LNCAP (cell line): ENCODE measurements at regions not wholly inside any gene's neighbourhood (a gene's known extent, or its start where the extent isn't known, plus 50 kb on each side); places are given as distances from the start of the nearest gene placed in this dataset.

ENCODE experiments used
- TF ChIP-seq, protein P1 (sequence below): fragments of 450-650 bp; IDR thresholded peaks from 2 replicates; pipeline ENCODE4 v1.5.1; 2017; ENCODE audit warnings: mild to moderate bottlenecking

DNA sequence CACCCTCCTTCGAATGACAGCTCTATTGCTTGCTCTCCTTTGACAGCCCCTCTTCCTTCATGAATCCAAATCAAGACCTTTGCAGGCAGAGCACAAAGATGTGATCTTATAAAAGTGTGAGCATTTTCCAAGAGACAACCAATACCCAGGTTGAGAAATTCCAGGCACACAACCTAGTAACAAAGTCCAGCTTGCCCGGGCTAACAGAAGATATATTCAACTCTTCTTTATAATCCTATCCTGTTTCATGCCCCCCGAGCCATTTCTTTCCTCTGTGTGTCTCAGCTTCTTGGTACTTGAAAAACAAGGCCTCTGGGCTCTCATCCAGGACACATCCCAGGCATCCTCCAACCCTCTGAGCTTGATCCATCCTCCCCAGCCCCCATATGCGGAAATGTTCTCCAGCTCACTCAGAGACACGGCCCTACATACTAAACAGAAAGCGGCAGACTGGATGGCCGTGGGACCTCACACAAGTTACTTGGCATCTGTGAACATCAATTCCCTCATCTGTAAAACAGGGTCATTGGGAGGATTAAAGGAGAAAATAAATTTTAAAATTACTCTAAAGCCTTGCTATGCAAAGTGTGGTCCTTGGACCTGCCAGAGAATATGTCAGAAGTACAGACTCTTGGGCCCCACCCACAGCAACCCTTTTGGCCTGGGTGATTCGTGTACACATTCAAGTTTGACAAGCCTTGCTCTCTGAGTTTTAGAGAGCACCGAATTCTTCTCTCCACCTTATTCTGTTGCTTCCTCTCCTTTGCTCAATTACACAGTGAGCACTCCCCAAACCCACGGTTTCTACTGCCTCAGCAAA, 627.0 kb downstream of the BCOR start:
- TF ChIP-seq, protein P1, sequence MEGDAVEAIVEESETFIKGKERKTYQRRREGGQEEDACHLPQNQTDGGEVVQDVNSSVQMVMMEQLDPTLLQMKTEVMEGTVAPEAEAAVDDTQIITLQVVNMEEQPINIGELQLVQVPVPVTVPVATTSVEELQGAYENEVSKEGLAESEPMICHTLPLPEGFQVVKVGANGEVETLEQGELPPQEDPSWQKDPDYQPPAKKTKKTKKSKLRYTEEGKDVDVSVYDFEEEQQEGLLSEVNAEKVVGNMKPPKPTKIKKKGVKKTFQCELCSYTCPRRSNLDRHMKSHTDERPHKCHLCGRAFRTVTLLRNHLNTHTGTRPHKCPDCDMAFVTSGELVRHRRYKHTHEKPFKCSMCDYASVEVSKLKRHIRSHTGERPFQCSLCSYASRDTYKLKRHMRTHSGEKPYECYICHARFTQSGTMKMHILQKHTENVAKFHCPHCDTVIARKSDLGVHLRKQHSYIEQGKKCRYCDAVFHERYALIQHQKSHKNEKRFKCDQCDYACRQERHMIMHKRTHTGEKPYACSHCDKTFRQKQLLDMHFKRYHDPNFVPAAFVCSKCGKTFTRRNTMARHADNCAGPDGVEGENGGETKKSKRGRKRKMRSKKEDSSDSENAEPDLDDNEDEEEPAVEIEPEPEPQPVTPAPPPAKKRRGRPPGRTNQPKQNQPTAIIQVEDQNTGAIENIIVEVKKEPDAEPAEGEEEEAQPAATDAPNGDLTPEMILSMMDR: no peak

DNA sequence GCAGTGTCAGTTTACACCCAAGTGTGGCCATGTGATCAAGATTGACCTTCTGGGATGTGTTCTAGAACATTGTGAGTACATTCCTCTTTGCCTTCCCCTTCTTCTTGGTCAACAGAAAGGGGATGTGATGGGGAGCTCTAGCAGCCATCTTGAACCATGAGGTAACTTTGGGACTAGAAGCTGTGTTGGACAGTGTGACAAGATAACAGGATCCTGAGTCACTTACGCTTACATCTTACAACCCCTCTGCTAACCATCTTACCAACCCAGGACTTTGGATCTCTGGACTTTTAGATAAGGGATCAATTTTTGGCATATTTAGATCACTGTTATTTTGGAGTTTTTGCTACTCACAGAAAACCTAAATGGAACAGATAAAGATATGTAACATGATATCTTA, 625.6 kb downstream of the BCOR start:
- TF ChIP-seq, protein P1: no peak

DNA sequence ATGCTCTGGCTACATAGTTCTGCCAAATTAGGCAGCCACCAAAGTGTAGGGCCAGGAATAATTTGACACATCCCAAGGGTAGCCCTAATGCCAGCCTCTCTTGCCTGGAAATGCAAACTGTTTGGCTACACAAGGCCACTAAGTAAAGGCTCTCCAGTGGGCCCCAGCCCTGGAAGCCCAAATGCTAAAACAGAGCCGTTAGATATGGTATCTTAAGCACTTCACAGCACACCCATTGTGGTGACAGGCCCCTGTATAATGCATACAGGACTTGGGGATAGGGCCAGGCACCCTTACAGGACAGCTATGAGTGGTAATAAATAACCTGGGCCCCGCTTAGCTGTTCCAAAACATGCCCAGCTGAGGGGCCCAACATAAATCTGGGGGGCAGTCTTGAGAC, 623.9 kb downstream of the BCOR start:
- TF ChIP-seq, protein P1: no peak

DNA sequence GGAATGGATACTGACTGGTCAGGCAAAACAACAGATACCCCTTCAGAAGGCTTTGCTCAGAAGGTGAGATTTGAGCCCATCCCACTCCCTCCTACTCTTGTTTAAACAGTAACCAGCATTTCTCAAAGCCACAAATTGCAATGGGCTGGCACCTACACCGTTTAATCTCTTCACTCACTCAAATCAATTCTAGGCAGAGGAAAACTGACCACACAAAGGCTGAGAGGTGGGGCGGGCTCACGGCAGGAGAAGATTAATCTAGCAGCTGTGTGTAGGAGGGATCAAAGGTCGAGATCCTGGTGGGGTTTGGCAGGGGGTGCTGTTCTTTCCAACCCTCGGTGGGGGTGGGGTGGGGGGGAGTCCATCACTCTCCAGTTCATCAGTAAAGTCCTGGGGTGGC, 622.4 kb downstream of the BCOR start:
- TF ChIP-seq, protein P1: no peak

DNA sequence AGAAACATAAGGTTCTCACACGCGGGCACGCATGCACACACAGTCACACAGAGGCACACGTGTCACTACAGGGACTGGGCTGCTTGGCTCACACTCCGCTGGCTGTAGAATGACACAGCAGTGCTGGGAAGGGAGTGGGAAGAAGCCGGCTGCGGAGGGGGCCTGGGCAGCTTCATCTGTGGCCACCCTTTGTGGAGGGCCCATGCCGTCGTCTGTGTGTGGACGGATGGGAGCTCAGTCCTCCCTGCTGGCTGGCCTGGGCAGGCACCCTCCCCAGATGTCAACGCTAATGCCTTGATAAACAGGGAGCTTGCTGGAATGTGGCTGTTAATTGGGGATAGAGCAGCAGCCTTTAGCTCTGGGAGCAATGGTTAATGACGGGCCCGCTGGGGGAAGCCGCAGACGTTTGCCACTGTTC, 621.1 kb downstream of the BCOR start:
- TF ChIP-seq, protein P1: no peak

DNA sequence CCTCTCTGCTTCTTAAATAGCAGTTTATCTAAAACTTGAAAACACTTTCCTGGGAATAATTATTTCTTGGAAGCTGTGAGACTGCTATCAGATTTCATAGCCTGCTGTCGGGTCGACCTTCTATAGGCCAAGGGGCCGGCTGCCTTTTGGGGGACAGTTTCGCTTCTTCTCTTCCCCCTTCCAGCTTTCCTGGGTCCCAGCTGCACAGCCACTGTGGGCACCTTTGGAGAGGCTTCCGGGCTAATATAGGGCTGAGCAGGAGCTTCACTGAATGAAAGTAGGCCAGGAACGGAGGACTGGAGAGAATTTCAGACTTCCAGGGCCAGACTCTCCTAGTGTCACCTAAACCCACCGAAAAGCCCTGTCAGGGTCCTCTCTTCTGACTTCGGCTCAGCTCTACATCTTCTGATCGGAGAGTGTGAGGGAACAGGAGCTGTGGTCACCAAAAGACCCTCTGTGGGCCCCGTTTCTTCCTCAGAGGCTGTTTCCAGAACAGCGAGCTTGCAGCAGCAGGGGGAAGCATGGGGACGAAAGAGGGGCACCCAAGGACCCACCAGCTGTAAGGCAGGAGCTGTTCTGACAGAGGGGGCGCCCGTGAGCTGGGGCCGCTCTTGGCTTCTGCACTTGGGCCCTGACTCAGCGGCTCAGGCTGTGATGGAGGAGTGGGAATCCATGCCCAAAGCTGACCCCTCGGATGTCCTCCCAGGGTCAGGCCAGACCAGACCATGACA, 620.6 kb downstream of the BCOR start:
- TF ChIP-seq, protein P1: no peak

DNA sequence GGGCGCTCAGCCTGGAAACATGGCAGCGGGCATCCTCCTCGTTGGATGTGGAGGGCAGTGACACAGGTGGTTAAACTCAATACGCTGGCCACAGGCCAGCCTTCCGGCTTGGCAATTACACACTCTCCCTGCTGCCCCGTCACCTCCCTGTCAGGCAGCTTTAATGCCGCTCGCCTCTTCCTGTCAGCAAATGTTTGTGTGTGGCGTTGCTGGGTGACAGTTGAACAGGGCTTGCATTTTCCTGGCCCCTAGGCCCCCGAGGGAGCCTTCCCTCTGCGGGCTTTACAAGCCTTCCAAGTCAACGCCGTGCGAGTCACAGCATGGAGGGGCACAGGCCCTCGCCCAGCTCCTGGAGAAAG, 620.0 kb downstream of the BCOR start:
- TF ChIP-seq, protein P1: no peak
